HFFc6 (cell line): ENCODE measurements at regions not wholly inside any gene's neighbourhood (a gene's known extent, or its start where the extent isn't known, plus 50 kb on each side); places are given as distances from the start of the nearest gene placed in this dataset.

Source experiments
- DNase-seq: peaks from one replicate; pipeline ENCODE4 v3.0.0-alpha.2; 2018
- H3K27ac Mint-ChIP-seq: 2 replicates; pipeline ENCODE4 v1.8.0; 2020; ENCODE audit warnings: mild to moderate bottlenecking, mixed read lengths
- H3K27me3 Mint-ChIP-seq: 2 replicates; pipeline ENCODE4 v1.8.0; 2021; ENCODE audit warnings: mild to moderate bottlenecking, moderate library complexity, mixed read lengths; ENCODE audit not compliant: insufficient read depth
- H3K36me3 Mint-ChIP-seq: 2 replicates; pipeline ENCODE4 v1.8.0; 2021; ENCODE audit warnings: low read depth, mixed read lengths
- H3K4me1 Mint-ChIP-seq: 2 replicates; pipeline ENCODE4 v1.8.0; 2020; ENCODE audit warnings: low read depth, mixed read lengths
- H3K4me3 Mint-ChIP-seq: 2 replicates; pipeline ENCODE4 v1.8.0; 2020; ENCODE audit warnings: mild to moderate bottlenecking, moderate library complexity, mixed read lengths
- H3K9me3 Mint-ChIP-seq: 2 replicates; pipeline ENCODE4 v1.8.0; 2020; ENCODE audit warnings: mild to moderate bottlenecking, mixed read lengths
- TF ChIP-seq, protein P1 (sequence below): fragments of 200-600 bp; sonication (generic); IDR thresholded peaks from 2 replicates; pipeline ENCODE4 v1.5.0; 2021; ENCODE audit warnings: antibody characterized with exemption, mild to moderate bottlenecking

- TF ChIP-seq, protein P1, sequence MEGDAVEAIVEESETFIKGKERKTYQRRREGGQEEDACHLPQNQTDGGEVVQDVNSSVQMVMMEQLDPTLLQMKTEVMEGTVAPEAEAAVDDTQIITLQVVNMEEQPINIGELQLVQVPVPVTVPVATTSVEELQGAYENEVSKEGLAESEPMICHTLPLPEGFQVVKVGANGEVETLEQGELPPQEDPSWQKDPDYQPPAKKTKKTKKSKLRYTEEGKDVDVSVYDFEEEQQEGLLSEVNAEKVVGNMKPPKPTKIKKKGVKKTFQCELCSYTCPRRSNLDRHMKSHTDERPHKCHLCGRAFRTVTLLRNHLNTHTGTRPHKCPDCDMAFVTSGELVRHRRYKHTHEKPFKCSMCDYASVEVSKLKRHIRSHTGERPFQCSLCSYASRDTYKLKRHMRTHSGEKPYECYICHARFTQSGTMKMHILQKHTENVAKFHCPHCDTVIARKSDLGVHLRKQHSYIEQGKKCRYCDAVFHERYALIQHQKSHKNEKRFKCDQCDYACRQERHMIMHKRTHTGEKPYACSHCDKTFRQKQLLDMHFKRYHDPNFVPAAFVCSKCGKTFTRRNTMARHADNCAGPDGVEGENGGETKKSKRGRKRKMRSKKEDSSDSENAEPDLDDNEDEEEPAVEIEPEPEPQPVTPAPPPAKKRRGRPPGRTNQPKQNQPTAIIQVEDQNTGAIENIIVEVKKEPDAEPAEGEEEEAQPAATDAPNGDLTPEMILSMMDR, result no peak
- Mint-ChIP-seq H3K9me3 (no peaks in the 10 kb centered on the region), H3K4me3 (no peak overlapping the region), H3K4me1 (peaks cover 28% of the 10 kb centered on the region), H3K36me3 (no peaks in the 10 kb centered on the region), H3K27ac (no peak overlapping the region), H3K27me3 (no peaks in the 10 kb centered on the region)
- no peak for DNase-seq
These were observed 102.9 kb upstream of the MCHR2 start for GRCh38 chr6:100096936-100097335.

DNA sequence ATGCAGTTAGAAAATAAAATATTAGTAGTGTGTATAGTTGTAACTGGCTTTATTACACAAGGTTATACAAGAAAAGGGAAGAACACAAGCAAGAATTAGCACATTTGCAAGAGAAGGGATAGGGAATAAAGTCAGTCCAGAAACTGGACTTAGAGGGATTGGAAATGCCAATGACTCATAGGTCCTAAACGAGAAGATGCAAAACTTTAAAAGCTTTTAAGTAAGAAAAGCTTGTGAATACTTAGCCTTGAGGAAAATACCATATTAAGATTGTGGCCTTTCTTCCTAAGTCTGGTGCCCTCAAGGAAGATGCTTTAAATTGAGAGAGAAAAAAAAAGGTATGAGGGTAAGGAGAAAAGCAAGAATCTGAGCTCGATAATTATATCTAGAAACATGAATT lies 102.3 kb upstream of the MCHR2 start:
- peaks cover 23% of the 10 kb centered on the region for H3K4me1 Mint-ChIP-seq
- no peaks in the 10 kb centered on the region for H3K9me3 Mint-ChIP-seq
- H3K27ac Mint-ChIP-seq, result no peak overlapping the region
- no peaks in the 10 kb centered on the region for H3K36me3 Mint-ChIP-seq
- peak; percentile 53 for DNase-seq
- no peaks in the 10 kb centered on the region for H3K27me3 Mint-ChIP-seq
- TF ChIP-seq, protein P1, result no peak
- H3K4me3 Mint-ChIP-seq, result no peak overlapping the region; the same call in 1 of the 2 replicates

DNA sequence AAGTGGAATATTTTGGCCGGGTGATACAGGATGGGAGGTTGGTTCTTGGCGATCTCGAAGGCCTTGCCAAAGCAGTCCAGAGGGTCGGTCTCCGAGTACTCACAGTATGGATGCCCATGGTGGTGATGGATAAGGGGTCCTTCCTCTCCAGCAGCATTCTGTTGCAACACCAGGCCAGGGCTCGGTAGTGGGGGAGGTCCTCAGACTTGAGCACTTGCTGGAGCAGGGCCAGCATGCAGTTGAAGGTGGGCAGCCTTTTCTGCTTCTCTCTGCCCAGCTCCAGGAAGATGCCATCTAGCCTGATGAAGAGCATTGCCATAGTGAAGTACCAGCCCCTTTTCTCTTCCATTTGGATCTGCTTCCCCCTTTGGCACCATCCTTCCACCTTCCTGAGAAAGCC lies 99.4 kb upstream of the MCHR2 start:
- no peaks in the 10 kb centered on the region for H3K36me3 Mint-ChIP-seq
- H3K4me3 Mint-ChIP-seq, result no peak overlapping the region
- TF ChIP-seq, protein P1, result no peak
- no peaks in the 10 kb centered on the region for H3K27me3 Mint-ChIP-seq
- peaks cover 34% of the 10 kb centered on the region for H3K4me1 Mint-ChIP-seq
- no peak overlapping the region for H3K27ac Mint-ChIP-seq
- no peak for DNase-seq
- no peaks in the 10 kb centered on the region for H3K9me3 Mint-ChIP-seq

- peak; percentile 85 for DNase-seq
- Mint-ChIP-seq H3K9me3 (no peaks in the 10 kb centered on the region), H3K36me3 (no peaks in the 10 kb centered on the region; the same call in 1 of the 2 replicates), H3K4me1 (peaks cover 67% of the 10 kb centered on the region), H3K27ac (peak overlapping the region; percentile 76), H3K27me3 (peaks cover 2% of the 10 kb centered on the region; the same call in 1 of the 2 replicates), H3K4me3 (peak overlapping the region; percentile 34; the same call in 1 of the 2 replicates)
- TF ChIP-seq, protein P1, result no peak
These were observed 94.0 kb upstream of the MCHR2 start for GRCh38 chr6:100088009-100088408.

DNA sequence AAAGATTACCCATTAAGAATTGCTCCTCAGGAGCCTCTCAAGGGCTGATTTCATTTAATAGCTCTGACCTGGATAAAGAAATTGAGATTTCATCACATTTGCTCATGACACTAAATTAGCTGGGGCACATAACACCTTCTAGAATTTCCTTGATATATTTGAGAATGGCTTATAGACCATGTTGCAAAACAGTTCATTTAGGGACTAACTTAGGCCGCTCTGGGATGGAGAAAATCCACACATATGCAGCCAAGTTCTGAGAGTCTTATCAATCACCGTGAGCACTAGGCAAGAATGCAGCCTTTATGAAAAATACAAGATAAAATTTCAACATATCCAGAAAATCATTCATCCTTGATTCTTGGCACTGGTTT lies 91.0 kb upstream of the MCHR2 start:
- H3K27me3 Mint-ChIP-seq, result peaks cover 4% of the 10 kb centered on the region; the same call in 1 of the 2 replicates
- no peak for DNase-seq
- TF ChIP-seq, protein P1, result no peak
- H3K4me3 Mint-ChIP-seq, result no peak overlapping the region
- no peaks in the 10 kb centered on the region; the same call in 1 of the 2 replicates for H3K36me3 Mint-ChIP-seq
- no peak overlapping the region for H3K27ac Mint-ChIP-seq
- H3K9me3 Mint-ChIP-seq, result no peaks in the 10 kb centered on the region
- peaks cover 57% of the 10 kb centered on the region for H3K4me1 Mint-ChIP-seq
